GM21529 (cell line): ENCODE measurements at regions not wholly inside any gene's neighbourhood (a gene's known extent, or its start where the extent isn't known, plus 50 kb on each side); places are given as distances from the start of the nearest gene placed in this dataset.

Experiments
- ATAC-seq: cut with Tn5 transposase; IDR thresholded peaks from one replicate; pipeline ENCODE4 v1.9.1; 2021; ENCODE audit not compliant: unreplicated experiment

DNA sequence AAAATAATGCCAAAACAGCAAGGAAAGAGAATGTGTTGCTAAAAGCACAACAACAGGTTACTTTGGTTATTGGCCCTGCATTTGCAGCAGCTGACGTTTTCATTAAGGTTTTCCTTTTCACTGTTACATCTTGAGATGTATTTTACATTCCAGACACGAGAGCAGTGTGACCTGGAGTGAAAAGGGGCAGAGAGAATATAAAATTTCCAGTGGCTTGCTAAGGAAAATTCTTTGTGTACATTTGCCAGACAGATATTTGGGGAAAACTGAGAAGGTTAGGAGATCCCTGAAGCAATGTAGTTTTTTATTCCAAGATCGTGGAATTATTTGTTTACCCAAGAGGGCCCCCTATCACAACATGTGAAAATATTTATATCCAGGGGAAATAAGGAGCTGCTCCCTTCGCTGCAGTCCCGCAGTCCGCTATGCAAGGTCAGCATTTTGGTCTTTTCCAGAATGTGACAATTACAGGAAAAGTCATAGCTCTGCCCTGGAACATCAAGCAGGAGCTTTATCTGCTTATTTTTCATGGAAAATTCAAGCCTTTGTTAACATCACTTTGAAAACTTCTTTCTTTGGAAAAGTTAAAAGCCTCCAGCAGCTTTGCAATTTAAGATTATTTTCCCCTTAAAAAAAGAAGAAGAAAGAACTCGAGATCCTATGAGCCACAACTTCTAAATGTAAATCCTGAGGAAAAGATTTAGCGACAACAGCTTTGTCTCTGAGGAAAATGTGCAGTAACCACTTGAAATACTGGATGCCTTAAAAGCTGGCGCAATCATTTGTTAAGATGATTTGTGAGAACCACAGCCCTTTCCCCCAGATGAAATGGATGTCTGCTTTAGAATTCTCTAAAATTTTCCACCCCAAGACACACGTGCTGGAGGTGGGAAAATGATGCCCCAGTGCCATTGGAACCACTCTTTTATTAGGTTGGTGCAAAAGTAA lies 256.4 kb upstream of the TPM1 start:
- no peak for ATAC-seq

DNA sequence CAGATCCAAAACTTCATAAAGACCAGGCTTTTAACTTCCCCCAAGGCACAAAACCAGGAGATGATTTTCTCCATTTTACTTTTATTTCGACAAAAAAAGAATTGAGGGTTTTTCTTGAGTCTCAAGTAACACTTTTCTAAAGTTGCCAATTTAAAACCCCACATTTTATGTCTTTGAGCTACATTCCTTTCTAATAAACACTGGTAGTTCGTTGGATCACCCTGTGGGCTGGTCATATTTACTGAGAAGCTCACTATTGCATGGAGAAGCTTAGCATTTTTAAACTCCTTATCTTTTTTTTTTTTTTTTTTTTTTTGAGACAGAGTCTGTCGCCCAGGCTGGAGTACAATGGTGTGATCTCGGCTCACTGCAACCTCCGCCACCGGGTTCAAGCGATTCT lies 255.1 kb upstream of the TPM1 start:
- ATAC-seq: no peak

DNA sequence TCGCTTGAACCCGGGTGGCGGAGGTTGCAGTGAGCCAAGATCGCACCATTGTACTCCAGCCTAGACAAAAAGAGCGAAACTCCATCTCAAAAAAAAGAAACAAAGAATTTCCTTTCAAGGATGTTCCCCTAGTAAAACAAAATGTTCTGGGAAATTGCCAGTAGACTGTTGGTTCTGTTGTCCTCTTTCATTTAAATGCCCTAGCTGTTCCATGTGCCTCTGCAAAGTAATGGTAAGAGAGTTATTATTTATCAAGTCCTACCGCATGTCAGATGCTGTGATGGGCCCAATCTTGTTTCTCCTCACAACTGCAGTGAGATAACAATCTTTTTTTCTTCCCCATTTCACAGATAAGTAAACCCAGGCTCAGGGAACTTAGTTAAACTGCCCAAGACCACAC lies 254.3 kb upstream of the TPM1 start:
- no peak for ATAC-seq

DNA sequence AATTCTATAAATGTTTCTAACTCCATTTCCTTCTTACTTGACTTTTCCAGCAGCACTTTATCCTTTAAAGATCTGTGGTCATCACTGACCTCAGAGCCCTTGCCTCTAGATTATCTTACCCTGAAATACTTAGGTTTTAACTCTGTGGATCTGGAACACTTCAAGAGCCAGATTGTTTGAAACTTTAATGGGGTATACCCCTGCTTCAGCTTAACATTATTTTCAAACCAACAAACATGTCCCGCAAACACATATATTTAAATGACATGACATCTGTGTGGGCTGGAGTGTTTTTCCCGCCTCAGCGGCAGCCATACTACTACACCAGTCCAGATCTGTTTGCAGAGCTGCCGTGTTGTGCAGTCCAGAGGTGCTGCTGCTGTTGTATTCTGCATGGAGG lies 252.0 kb upstream of the TPM1 start:
- ATAC-seq: no peak

DNA sequence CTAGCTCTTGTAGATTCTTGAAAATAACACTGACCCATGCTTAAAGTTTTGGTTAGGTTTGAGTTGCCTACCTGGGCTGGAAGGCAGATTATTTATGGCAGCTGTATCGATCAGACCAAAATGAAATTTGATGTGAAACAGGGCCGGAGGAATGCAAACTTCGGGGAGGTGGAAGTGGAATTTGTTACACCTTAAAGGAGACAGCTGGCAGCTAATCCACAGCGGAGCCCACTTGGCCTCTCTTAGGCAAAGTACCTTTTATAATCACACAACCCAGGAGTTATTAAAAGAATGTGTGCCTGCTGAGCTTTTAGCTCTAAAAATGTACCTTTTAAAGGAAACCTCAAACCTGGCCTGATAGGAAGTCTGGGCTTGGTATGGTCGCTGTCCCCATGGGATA lies 250.9 kb upstream of the TPM1 start:
- no peak for ATAC-seq

DNA sequence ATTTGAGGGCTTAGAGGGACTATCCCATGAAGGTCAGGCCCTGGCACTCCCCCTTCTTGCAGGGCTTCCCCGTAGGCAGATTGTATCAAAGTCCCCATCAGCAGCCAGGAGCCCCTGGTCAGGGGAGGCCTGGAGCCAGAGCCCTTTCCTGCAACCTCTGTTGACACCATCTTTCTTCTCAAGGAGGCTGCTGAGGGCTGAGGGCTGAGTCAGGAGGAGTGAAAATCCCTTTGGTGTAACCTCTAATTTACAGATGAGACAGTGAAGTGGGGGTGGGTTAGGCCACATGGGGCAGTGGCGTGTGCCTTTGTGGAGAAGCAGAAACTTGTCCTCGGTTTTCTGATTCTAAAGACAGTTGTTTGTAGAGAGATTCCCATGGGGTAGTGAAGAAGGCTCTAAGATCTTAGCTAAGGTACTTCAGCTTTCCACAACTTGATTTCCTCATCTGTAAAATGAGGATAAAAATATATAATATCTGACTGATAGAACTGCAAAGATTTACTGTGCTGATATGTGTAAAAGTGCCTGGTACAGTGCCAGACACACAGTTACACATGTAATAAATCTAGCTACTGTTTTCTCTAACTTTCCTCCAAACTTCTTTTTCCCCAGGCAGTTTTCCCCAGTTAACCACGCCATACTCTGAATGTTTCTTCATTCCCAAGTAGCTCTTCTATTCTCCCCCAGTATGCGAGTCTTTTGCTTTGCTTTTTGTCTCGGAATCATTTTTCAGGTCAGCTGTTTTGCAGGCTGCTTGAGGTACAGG lies 249.4 kb upstream of the TPM1 start:
- no peak for ATAC-seq

DNA sequence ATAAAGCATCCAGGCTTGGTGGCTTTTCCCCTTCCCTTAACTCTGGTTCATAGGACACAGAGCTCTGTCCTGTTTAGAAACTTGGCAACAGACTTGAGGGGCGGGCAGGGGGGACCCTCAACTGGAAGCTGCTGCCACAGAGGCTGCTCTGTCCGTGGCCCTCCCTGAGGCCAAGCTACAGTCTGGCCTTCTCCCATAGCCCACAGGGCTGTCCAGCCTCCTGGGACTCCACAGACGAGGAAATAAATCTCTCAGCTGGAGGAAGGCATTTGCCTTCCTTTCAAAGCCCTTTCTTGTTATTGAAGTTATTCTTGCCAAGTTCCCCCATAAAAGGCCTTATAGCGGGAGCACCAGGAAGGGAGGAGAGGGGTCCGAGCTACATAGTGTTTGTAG lies 248.8 kb upstream of the TPM1 start:
- no peak for ATAC-seq

DNA sequence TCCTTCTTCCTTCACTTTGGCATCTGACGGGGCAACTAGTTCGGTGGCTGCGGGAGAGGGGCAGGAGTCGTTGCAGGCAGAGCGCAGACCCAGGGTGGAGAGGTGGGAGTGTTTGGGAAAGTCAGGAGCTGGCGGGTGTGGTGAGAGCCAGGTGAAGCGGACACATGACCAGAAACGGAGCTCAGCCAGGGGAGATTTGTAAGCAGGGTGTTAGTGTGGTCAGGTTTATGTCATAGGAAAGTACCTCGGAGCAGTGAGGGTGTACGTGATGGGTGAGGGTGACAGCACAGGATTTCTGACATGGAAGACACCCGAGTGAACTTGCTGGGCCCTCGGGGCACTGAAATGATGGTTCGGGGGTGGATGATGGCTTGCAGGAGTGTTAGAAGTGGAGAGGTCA lies 247.4 kb upstream of the TPM1 start:
- ATAC-seq: no peak

DNA sequence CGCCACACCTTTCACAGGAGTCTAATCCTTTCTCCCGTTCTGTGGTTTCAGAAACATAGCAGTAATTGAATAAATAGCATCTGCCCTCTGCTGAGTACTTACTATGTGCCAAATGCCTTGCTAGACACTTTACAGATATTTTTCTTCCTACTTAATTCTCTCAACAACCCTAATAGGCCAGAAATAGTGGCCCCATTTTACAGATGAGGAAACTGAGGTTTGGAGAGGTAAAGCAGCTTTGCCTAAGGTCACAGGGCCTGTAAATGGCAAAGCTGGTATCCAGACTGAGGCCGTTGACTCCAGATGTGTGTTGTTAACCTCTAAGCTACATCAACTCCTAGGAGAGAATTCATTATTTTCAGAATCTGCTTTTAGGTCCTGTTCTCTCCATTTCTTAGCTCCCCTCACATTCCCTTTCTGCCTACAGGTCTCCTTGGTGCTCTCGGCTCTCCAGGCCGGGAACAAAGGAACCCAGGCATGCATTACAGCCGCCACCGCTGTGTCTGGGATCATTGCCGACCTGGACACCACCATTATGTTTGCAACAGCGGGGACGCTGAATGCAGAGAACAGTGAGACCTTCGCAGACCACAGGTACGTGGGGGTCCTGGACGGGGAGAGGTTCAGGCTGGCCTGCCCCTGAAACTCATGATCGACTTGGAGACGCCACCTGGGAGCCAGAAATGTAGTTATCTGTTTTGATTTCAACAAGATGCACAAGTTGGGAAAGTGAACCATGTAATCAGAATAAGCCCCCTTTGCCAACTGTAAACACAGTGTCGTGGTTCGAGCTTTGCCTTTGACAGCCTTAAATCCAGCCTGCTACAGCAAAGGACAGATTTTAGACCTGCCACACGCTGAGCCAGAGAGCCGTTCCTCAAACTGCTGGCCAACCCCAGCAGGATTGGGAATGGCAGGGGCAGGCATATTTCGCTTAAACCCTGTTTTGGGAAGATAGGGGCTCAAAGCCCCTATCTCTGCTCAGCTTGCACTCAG lies 246.5 kb upstream of the TPM1 start:
- ATAC-seq: no peak

DNA sequence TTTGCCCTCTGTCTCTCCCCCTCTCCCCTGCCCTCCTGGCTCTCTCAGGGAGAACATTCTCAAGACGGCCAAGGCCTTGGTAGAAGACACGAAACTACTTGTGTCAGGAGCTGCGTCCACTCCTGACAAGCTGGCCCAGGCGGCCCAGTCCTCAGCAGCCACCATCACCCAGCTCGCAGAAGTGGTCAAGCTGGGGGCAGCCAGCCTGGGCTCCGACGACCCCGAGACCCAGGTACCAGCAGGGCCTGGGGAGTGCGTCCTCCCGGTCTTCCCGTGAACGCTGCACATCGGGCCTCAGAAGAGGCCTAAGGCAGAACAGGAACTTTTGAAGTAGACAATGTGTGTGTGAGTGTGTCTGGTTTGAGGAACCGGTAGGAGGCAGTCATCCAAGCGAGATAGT lies 245.4 kb upstream of the TPM1 start:
- ATAC-seq: no peak

DNA sequence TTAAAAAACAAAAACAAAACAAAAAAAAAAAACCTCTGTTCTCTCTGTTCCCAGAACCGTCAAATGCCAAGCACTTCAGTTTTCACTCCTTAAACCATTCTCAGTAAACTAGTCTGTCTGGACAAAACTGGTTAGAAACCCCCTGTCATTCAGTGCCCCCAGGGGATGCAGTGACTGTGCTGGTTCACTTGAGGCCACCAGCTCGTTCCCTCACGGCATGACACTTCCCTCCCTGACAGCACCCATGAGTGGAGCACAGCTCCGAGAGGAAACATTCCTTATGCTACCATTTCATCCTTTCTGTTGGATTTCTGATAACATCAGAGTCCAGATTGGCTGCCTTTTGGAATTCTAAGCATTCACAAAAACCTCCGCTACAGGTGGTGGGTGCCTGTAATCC lies 244.0 kb upstream of the TPM1 start:
- no peak for ATAC-seq

DNA sequence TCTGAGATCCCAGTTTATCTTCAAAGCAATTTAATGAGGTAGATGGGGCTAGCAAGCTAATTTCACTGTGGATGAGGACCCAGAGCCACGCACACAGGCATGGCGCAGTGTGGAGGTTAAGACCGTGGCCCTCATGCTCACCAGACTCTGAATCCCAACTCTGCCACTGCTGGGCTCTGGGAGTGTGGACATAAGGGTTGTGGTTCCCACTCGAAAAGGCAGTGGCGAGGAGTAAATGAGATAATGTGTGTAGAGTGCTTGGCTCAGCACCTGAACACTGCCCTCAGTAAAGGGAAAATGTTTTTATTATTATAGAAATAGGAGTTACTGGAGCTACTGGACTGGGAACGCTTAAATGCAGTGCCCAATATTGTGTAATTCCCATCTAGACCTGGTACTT lies 243.5 kb upstream of the TPM1 start:
- no peak for ATAC-seq

DNA sequence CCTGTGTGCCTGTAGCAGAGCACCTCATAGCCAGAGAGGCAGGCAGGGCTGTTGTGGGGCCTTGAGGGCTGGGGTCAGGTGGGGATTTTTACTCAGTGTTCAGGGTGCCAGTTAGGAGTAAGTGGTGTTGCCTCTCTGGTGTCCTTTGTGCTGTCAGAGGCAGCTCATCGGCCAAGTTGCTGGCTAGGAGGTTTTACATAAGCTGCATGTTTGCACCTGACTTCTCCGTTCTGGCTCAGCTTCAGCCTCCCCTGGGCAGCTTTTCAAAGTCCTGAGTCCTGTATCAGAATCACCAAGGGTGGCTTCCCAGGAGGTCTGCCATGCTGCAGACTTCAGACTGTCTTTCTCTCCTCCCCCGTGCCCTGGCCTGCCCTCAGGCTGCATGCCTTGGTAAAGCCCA lies 242.6 kb upstream of the TPM1 start:
- ATAC-seq: no peak

DNA sequence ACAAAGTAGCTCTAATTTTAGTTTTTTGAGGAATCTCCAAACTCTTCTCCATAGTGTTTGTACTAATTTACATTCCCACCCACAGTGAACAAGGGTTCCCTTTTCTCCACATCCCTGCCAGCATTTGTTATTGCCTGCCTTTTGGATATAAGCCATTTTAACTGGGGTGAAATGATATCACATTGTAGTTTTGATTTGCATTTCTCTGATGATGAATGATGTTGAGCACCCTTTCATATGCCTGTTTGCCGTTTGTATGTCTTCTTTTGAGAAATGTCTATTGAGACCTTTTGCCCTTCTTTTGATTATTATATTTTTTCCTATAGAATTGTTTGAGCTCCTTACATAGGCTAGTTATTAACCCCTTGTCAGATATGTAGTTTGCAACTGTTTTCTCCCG lies 239.9 kb upstream of the TPM1 start:
- no peak for ATAC-seq

DNA sequence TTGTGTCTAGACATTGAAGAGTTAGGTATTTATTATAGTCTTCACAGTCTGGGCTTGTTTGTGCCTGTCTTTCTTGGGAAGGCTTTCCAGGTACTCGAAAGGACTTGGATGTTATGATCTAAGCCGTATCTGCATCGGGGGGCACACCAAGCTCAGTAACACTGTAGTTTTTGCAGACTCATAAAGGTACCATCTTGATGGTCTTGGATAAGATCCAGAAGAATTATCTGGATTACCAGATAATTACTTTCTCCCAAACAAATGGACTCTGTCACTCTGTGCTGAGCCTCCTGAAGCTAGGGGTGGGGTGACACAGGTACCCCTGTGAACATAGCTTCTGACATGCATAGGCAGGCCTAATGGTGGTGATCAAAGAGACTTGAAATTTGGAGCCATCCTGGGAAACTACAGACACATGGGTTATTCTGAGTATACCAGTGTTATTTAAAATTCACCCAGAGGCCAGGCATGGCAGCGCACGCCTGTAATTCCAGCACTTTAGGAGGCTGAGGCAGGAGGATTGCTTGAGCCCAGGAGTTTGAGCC lies 238.6 kb upstream of the TPM1 start:
- ATAC-seq: no peak

DNA sequence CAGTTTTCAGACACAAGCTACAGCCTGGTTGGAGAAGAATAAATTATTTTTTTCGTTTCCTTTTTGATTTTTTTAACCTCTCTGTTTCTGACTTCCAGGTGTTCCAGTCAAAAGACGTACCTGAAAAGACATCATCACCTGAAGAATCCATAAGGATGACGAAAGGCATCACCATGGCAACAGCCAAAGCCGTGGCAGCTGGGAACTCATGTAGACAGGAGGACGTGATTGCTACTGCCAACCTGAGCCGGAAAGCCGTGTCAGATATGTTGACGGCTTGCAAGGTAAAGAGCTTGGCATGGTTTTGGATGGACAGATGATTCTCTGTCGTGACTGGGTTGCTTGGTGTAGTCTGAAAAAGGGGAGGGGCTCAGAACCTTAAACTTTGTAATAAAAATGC lies 237.0 kb upstream of the TPM1 start:
- ATAC-seq: no peak

DNA sequence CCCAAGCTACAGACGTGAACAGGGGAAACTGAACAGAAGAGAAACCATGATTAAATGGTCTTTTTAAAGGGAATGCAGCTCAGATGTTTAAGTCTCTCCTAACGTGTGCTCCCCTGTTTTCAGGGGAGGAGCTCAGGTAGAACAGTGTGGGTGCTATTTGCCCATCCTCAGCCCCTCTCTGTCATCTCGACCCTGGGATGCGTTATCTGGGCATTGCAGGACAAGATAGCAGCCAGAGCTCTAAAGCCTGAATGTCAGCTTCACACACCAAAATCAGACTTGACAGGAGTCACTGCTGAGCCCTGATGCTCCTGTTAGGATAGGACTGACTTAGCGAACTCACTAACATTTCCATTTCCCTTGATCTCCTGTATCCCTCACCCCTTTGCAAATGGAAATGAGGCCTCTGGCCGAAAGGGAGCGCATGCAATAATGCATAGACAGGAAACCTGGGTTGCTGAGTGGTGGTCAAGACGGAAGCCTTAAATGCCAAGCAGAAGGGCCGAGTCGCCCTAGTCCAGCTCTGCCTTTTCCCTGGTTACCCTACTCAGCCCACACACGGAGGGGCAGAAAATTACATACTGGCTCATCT lies 234.9 kb upstream of the TPM1 start:
- no peak for ATAC-seq

DNA sequence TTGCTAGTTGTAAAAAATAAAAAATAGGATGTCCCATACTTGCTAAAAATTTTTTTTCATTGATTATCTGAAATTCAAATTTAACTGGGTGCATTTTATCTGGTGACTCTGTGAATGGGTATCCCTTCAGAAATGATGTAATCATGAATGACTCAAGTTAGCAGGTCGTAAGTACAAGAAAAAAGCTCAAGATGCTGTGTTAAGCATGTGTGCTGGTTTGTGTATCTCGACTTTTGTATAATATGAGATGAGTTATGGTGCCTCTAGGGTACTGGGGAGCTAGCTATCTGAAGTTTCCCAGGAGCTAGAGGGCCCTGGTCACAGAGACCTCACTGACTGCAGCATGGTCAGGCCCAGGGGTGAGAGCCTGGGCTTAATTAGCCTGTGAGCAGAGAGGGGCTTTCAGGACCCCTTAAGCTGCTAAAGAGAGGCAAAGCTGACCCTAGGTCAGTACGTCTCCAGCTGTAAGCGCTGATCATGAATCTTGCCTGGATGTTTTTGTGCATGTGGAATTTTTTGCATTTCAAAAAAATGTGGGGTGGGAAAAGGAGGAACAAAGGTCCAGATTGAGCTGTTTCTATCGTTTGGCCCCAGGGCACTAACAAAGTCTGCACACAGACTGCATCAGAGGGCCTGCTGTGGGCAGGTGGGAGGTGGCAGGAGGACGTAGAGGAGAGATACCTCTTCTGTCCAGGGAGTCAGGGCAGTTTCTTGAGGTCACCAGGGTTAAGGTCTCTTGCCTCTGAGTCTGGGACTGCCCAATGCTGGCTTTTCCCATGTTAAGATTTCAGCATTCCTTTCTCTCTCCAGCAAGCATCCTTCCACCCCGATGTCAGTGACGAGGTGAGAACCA lies 233.2 kb upstream of the TPM1 start:
- no peak for ATAC-seq

DNA sequence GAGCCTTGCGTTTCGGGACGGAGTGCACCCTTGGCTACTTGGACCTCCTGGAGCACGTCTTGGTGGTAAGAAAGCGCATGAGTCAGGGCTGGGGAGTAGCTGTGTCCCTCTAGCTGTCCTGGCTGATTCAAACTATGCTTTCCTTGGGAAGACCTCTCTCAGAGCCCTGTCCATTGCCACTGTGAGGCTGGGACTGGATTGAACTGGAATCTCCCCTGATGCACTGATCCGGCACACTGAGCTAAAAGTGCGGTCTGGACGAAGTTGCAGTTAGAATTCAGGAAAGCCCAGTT lies 232.6 kb upstream of the TPM1 start:
- no peak for ATAC-seq

DNA sequence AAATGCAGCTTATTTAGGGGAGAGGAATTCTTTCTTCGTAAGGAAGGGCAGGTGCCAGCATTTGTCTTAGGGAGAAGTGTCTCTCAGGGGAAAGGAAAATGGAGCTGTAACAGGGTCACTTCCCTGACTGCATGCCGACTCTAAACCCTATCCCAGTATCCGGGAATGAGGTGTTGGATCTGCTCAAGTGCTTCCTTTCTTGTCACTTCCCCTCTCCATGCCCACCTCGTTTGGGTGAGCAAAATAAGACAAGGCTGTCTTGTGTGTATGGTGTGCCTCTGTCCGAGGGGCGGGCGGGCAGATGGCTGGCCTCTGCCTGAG lies 230.1 kb upstream of the TPM1 start:
- ATAC-seq: no peak
